BJ (cell line): ENCODE measurements at regions not wholly inside any gene's neighbourhood (a gene's known extent, or its start where the extent isn't known, plus 50 kb on each side); places are given as distances from the start of the nearest gene placed in this dataset.

ENCODE experiments used
- CTCF ChIA-PET: fragments of 350-600 bp; formaldehyde crosslinking; extraction: SDS; loops from one replicate; lab custom pipeline; 2021; ENCODE audit warnings: antibody characterized with exemption, inconsistent platforms; lab: Yijun Ruan, JAX
- POLR2A ChIA-PET: fragments of 300-600 bp; sonication (Branson Sonifier 250); formaldehyde crosslinking; extraction: SDS; loops from one replicate; lab custom pipeline; 2021; ENCODE audit warnings: antibody characterized with exemption; lab: Charles Lee
- DNase-seq: peaks from one replicate; pipeline ENCODE4 v3.0.0-alpha.2; 2011; ENCODE audit warnings: low read depth
- H3K27me3 ChIP-seq: 2 replicates; pipeline ENCODE4 v1.6.0; 2011; ENCODE audit warnings: low read length; ENCODE audit not compliant: control insufficient read depth, insufficient read depth
- H3K36me3 ChIP-seq: 2 replicates; pipeline ENCODE4 v1.5.1; 2011; ENCODE audit warnings: low read length; ENCODE audit not compliant: control insufficient read depth, insufficient read depth
- H3K4me3 ChIP-seq: 2 replicates; pipeline ENCODE4 v1.5.1; 2011; ENCODE audit warnings: low read depth, mild to moderate bottlenecking, control low read depth, low read length
- TF ChIP-seq, protein P1 (sequence below): IDR thresholded peaks from 2 replicates; pipeline ENCODE4 v1.5.1; 2011; ENCODE audit warnings: low read depth, mild to moderate bottlenecking, control low read depth, inconsistent platforms, low read length, moderate library complexity; ENCODE audit not compliant: insufficient read depth

DNA sequence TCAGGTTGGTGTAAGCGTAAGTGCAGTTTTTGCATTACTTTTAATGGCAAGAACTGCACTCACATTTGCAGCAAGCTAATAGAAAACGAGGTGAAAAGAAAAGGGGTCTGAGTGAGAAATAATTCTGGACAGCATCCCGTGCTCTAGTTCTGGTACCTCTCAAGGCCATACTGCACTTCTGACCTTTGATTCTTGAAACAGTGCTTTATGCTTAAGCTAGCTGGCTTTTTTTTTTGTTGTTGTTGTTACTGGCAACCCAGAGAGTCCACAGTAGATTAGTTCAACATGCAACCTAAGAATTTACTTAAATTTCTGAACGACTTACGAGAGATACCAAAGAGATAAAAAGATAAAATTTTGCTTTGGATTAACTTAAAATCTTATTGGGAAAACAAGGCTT, 75.2 kb upstream of the PRKD1 start:
- ChIA-PET CTCF (interaction anchor here (1.2 to 2.1 kb wide), 3 partner anchors 212 to 460 kb away, joined by 4 to 8 read pairs (median 7); no protein-coding TSS in a partner anchor), POLR2A (no interaction called here)
- no peak for DNase-seq
- H3K27me3 ChIP-seq: no peaks in the 10 kb centered on the region
- no peaks in the 10 kb centered on the region for H3K36me3 ChIP-seq
- H3K4me3 ChIP-seq: no peak overlapping the region
- TF ChIP-seq, protein P1, sequence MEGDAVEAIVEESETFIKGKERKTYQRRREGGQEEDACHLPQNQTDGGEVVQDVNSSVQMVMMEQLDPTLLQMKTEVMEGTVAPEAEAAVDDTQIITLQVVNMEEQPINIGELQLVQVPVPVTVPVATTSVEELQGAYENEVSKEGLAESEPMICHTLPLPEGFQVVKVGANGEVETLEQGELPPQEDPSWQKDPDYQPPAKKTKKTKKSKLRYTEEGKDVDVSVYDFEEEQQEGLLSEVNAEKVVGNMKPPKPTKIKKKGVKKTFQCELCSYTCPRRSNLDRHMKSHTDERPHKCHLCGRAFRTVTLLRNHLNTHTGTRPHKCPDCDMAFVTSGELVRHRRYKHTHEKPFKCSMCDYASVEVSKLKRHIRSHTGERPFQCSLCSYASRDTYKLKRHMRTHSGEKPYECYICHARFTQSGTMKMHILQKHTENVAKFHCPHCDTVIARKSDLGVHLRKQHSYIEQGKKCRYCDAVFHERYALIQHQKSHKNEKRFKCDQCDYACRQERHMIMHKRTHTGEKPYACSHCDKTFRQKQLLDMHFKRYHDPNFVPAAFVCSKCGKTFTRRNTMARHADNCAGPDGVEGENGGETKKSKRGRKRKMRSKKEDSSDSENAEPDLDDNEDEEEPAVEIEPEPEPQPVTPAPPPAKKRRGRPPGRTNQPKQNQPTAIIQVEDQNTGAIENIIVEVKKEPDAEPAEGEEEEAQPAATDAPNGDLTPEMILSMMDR: no peak

DNA sequence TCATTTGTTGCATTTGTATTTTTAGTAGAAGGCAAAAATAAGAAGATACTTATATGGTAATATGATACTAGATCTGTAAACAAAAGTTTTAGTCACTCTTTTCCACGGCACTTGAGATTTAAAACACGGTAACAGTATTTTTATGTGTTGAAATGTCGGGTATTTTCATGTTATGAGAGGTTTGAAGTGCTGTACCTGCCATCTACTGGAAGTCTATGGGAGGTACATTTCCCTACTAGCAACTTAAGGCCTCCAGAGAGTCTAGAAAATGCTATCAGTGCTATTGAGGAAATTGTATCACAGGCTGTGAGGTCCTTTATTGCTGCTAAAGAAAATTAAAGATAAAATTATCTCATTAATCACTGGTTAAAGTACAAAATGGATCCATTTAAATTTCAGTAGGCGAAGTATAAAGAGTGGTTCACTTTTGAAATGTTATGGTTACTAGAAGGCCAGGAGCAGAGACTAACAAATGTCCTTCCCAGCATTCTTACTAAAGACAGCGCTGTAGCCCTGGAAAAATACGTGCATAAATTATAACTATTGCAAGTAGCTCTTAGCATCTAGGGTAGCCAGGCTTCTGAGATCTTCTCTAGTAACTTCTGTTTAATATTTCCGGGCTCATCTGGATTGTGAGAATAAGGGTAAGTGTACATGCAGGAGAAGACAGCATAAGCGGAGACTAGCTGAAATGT, 77.6 kb upstream of the PRKD1 start:
- TF ChIP-seq, protein P1: peak; percentile 73
- DNase-seq: peak; percentile 23
- CTCF ChIA-PET: interaction anchor here (0.6 to 2.6 kb wide), 13 partner anchors 8 to 458 kb away, joined by 3 to 15 read pairs (median 3); no protein-coding TSS in a partner anchor
- H3K4me3 ChIP-seq: no peak overlapping the region
- H3K27me3 ChIP-seq: no peaks in the 10 kb centered on the region
- POLR2A ChIA-PET: no interaction called here
- H3K36me3 ChIP-seq: no peaks in the 10 kb centered on the region

DNA sequence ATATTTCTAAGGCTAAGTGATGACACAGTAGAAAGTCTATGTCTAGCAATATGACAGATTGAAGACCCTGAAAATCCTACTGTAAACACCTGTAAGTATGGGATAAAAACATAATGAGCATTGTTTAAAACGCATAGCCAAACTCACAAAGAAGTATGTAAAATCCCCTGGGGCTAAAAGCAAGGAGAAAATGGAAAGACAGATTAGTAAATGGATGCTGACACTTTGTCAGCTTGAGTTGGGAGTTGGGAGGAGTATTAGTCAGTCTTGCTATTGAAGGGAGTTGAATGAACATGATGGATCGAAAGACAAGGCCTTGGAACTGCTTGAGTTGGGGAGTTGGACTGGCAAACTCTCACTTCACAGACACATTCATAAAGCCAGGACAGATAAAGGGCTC, 79.0 kb upstream of the PRKD1 start:
- Histone ChIP-seq H3K36me3 (no peaks in the 10 kb centered on the region), H3K4me3 (no peak overlapping the region), H3K27me3 (no peaks in the 10 kb centered on the region)
- ChIA-PET POLR2A (no interaction called here), CTCF (interaction anchor here (0.9 to 2.6 kb wide), 5 partner anchors 7 to 450 kb away, joined by 3 to 15 read pairs (median 3); no protein-coding TSS in a partner anchor)
- TF ChIP-seq, protein P1: no peak
- no peak for DNase-seq

DNA sequence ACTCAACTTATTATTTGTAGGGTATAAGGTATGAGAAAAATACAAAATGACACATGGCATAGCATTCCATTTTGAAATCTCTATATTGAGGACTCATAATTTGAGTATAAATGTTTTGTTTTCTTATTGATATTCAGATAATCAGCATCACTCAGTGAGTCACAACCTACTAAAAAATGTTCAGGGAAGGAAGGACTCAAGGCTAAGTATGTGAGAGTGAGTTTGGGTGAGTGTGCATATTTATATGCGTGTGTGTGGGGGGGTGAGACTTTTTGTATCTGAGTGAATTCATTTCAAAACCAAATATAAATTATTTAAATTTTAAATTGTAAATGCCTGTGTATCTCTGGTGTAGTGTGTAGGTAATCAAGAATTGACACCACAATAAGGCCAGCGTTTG, 87.8 kb upstream of the PRKD1 start:
- Histone ChIP-seq H3K4me3 (no peak overlapping the region), H3K27me3 (no peaks in the 10 kb centered on the region), H3K36me3 (no peaks in the 10 kb centered on the region)
- CTCF ChIA-PET: no interaction called here
- TF ChIP-seq, protein P1: no peak
- DNase-seq: no peak
- POLR2A ChIA-PET: no interaction called here

DNA sequence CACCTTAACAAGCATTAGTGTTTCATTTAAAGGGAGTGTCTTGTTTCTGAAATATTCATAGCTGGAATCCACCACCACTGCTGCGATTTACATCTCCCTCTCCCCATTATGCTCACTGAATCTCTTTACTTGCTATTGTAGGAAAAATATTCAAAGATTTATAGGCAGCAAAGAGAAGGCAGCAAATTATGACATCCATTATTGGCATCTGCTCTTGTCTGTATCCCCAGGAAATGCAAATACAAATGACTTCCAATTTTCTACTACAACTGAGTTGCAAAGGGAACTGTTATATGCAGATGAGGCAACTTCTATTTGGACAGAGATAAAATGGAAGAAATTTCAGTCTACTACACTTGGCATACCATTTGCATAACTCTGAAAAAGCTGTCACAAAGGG, 88.4 kb upstream of the PRKD1 start:
- no peaks in the 10 kb centered on the region for H3K36me3 ChIP-seq
- H3K27me3 ChIP-seq: no peaks in the 10 kb centered on the region
- no peak overlapping the region for H3K4me3 ChIP-seq
- TF ChIP-seq, protein P1: no peak
- no peak for DNase-seq
- ChIA-PET CTCF (no interaction called here), POLR2A (no interaction called here)
